ENCODE measurements at regions not wholly inside any gene's neighbourhood (a gene's known extent, or its start where the extent isn't known, plus 50 kb on each side); places are given as distances from the start of the nearest gene placed in this dataset.

DNA sequence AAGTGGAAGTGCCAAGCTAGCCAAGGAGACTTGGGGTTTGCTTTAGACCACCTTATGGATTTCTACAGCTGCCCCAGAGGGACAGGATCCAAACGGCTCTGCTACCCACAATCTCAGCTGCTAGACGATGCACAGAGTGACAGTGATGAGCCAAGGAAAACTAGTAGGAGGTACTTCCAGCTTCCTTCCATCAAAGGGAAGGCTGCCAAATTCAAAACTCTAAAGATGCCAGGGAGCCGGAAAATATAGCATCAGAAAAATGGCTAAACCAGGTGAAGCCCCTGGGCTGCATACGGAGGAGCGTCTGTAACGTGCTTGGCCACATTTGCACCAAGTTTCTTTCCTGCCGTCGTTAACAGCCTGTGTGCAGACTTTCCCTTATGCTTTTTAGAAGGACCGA lies 245.5 kb upstream of the ZNF521 start:
- Histone ChIP-seq H4K20me1 (ENCODE audit: control insufficient read depth, insufficient read depth, low read length, poor library complexity, severe bottlenecking) (no peaks in the 10 kb centered on the region), H3K9me3 (ENCODE audit: control extremely low read depth in 1 of 3, control insufficient read depth in 2 of 3, insufficient read depth in 1 of 3, low read length in 2 of 3) (no peaks in the 10 kb centered on the region), H2AFZ (ENCODE audit: insufficient read depth, low read depth, low read length, poor library complexity, severe bottlenecking) (no peak overlapping the region), H3K27ac (ENCODE audit: low read length in 2 of 2) (no peak overlapping the region), H3K27me3 (replicated peaks in 1 of 4; ENCODE audit: control extremely low read depth in 1 of 4, control insufficient read depth in 3 of 4, insufficient read depth in 4 of 4, low read length in 3 of 4) (peaks cover 0 to 4% (median 0%) of the 10 kb centered on the region in 4 experiments), H3K79me2 (ENCODE audit: control insufficient read depth, insufficient read depth, low read length) (no peaks in the 10 kb centered on the region), H3K4me3 (ENCODE audit: control extremely low read depth in 1 of 5, extremely low read depth in 1 of 5, insufficient read depth in 1 of 5, low read depth in 2 of 5, low read length in 4 of 5) (no peak overlapping the region), H3K4me1 (ENCODE audit: control insufficient read depth in 2 of 2, insufficient read depth in 2 of 2, low read length in 2 of 2) (no peaks in the 10 kb centered on the region), H3K9ac (ENCODE audit: low read length) (no peak overlapping the region), H3K4me2 (replicated peaks; ENCODE audit: low read depth, low read length, poor library complexity, severe bottlenecking) (no peak overlapping the region), H3K36me3 (replicated peaks in 1 of 2; ENCODE audit: control extremely low read depth in 1 of 2, control insufficient read depth in 1 of 2, extremely low read depth in 1 of 2, insufficient read depth in 2 of 2, low read length in 1 of 2) (no peaks in the 10 kb centered on the region)
- ATAC-seq (ENCODE audit: low read depth) (no peak), DNase-seq (no peak)
- H3K4me3 Mint-ChIP-seq: no peak overlapping the region
- H3K27me3 Mint-ChIP-seq: peaks cover 11% of the 10 kb centered on the region
- no peaks in the 10 kb centered on the region for H3K4me1 Mint-ChIP-seq
- H3K9me3 Mint-ChIP-seq (ENCODE audit: insufficient read depth): no peaks in the 10 kb centered on the region
- POLR2A ChIA-PET: no interaction called here
- intact Hi-C loops (cut with micrococcal nuclease): no loop called here
- TF ChIP-seq EZH2 (IDR thresholded peaks at IDR 0.05; ENCODE audit: borderline replicate concordance, insufficient read depth, low read depth, low read length, poor library complexity, severe bottlenecking) (no peak), CTCF (IDR thresholded peaks at IDR 0.05) (no peak)
- CTCF ChIA-PET: no interaction called here
- 97% methylated on average over 9 of the region's 9 CpGs for WGBS (ENCODE audit: insufficient coverage)
- no peak overlapping the region for H3K27ac Mint-ChIP-seq

- 71% methylated on average over 1 of the region's 7 CpGs for WGBS (ENCODE audit: insufficient coverage)
- Mint-ChIP-seq H3K27me3 (no peaks in the 10 kb centered on the region), H3K9me3 (ENCODE audit: insufficient read depth) (no peaks in the 10 kb centered on the region), H3K4me1 (no peaks in the 10 kb centered on the region), H3K4me3 (no peak overlapping the region), H3K27ac (no peak overlapping the region)
- Histone ChIP-seq H2AFZ (ENCODE audit: insufficient read depth, low read depth, low read length, poor library complexity, severe bottlenecking) (no peak overlapping the region), H4K20me1 (ENCODE audit: control insufficient read depth, insufficient read depth, low read length, poor library complexity, severe bottlenecking) (no peaks in the 10 kb centered on the region), H3K27ac (ENCODE audit: low read length in 2 of 2) (no peak overlapping the region), H3K27me3 (replicated peaks in 1 of 4; ENCODE audit: control extremely low read depth in 1 of 4, control insufficient read depth in 3 of 4, insufficient read depth in 4 of 4, low read length in 3 of 4) (no peaks in the 10 kb centered on the region), H3K4me2 (replicated peaks; ENCODE audit: low read depth, low read length, poor library complexity, severe bottlenecking) (no peak overlapping the region), H3K79me2 (ENCODE audit: control insufficient read depth, insufficient read depth, low read length) (no peaks in the 10 kb centered on the region), H3K9me3 (ENCODE audit: control extremely low read depth in 1 of 3, control insufficient read depth in 2 of 3, insufficient read depth in 1 of 3, low read length in 2 of 3) (no peaks in the 10 kb centered on the region), H3K36me3 (replicated peaks in 1 of 2; ENCODE audit: control extremely low read depth in 1 of 2, control insufficient read depth in 1 of 2, extremely low read depth in 1 of 2, insufficient read depth in 2 of 2, low read length in 1 of 2) (no peaks in the 10 kb centered on the region), H3K4me1 (ENCODE audit: control insufficient read depth in 2 of 2, insufficient read depth in 2 of 2, low read length in 2 of 2) (no peaks in the 10 kb centered on the region), H3K9ac (ENCODE audit: low read length) (no peak overlapping the region), H3K4me3 (ENCODE audit: control extremely low read depth in 1 of 5, extremely low read depth in 1 of 5, insufficient read depth in 1 of 5, low read depth in 2 of 5, low read length in 4 of 5) (no peak overlapping the region)
- ATAC-seq (ENCODE audit: low read depth) (no peak), DNase-seq (no peak)
- POLR2A ChIA-PET: no interaction called here
- intact Hi-C loops (cut with micrococcal nuclease): no loop called here
- CTCF ChIA-PET: no interaction called here
- TF ChIP-seq EZH2 (IDR thresholded peaks at IDR 0.05; ENCODE audit: borderline replicate concordance, insufficient read depth, low read depth, low read length, poor library complexity, severe bottlenecking) (no peak), CTCF (IDR thresholded peaks at IDR 0.05) (no peak)
Observed at GRCh38 chr18:25595274-25596060, 243.5 kb upstream of the ZNF521 start.

Data from B cell (primary cell).